Prostate gland (tissue), 2 donors: ENCODE measurements at regions not wholly inside any gene's neighbourhood (a gene's known extent, or its start where the extent isn't known, plus 50 kb on each side); places are given as distances from the start of the nearest gene placed in this dataset.

Source experiments
- CTCF ChIP-seq, 4 experiments: fragments of 200-600 bp in 2 of 4; fragments of 450-650 bp in 2 of 4; sonication (generic) in 2 of 4; IDR thresholded peaks; 1 replicate in 3 of 4; 2 replicates in 1 of 4; pipeline ENCODE4 v1.5.1; 2016 to 2019; ENCODE audit warnings: antibody characterized with exemption in 4 of 4, mild to moderate bottlenecking in 2 of 4, moderate library complexity in 2 of 4
- POLR2A ChIP-seq: fragments of 450-650 bp; IDR thresholded peaks from one replicate; pipeline ENCODE4 v1.6.1; 2016; ENCODE audit warnings: antibody characterized with exemption, mild to moderate bottlenecking
- POLR2AphosphoS5 ChIP-seq: sonication (generic); formaldehyde crosslinking; IDR thresholded peaks from one replicate; pipeline ENCODE4 v1.6.1; 2017; ENCODE audit warnings: antibody characterized with exemption

DNA sequence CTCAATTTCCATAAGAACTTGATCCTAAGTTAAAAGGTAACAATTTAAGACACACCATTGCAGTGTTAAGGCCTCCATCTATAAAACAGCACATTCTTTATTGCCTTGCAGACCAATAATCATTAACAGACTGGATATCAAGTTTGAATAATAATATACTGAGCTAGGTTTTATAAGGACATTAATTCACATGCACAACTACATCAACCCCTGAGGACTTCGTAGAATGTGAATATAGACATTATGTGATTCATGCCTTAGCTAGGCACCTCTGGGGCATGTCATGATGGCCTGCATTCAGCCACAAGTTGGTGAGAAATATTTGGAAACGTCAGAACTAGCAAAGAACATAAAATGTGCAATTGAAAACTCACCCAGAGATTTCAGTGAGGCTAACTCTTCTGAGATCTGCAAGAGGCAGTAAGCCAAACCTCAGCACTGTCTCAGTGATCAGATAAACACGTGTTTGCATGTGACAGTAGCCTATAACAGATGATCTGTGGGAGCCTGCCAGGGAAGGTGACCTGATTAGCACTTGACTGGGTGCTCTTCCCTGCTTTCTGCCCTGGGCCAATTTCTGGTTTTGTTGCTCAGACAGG lies 492.2 kb downstream of the FLRT2 start:
- no peak for TF ChIP-seq POLR2A
- TF ChIP-seq CTCF (IDR thresholded peaks at IDR 0.05): no peak
- no peak for TF ChIP-seq POLR2AphosphoS5
